ENCODE measurements at regions not wholly inside any gene's neighbourhood (a gene's known extent, or its start where the extent isn't known, plus 50 kb on each side); places are given as distances from the start of the nearest gene placed in this dataset.

DNA sequence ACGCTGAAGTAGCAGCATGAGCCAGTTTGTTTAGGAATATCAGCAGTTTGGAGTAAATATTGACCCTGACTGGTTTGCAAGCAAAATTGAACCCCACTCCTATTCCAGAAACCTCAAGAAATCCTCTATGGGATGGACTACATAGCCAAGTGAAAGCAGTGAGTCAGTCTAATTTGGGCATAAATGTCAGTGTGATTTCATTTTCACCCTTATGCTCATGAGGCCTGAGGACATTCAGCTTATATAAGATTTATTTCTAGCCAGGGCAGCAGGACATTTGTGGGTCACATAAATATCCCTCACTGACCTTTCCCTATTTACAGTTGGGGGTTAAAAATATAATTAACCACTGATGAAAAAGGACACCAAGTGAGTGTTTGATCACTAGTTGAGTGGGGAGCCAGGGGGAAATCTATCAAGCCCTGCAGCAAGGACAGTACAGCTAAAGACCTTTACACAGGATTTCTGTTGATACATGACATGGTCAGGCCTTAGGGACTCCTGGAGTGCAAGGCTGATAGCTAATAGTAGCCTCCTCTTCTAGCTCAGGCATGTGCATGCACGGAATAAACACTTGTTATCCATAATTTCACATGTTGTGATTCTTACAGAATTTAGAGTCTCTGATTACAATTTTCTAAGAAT is 996.9 kb upstream of the GRIA3 start:
- no peak for DNase-seq (ENCODE audit: low read depth)
- H3K4me3 ChIP-seq (ENCODE audit: low read length) = no peak overlapping the region
- TF ChIP-seq, protein P1, sequence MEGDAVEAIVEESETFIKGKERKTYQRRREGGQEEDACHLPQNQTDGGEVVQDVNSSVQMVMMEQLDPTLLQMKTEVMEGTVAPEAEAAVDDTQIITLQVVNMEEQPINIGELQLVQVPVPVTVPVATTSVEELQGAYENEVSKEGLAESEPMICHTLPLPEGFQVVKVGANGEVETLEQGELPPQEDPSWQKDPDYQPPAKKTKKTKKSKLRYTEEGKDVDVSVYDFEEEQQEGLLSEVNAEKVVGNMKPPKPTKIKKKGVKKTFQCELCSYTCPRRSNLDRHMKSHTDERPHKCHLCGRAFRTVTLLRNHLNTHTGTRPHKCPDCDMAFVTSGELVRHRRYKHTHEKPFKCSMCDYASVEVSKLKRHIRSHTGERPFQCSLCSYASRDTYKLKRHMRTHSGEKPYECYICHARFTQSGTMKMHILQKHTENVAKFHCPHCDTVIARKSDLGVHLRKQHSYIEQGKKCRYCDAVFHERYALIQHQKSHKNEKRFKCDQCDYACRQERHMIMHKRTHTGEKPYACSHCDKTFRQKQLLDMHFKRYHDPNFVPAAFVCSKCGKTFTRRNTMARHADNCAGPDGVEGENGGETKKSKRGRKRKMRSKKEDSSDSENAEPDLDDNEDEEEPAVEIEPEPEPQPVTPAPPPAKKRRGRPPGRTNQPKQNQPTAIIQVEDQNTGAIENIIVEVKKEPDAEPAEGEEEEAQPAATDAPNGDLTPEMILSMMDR (conservative IDR thresholded peaks at IDR 0.05; ENCODE audit: low read length) = no peak

DNA sequence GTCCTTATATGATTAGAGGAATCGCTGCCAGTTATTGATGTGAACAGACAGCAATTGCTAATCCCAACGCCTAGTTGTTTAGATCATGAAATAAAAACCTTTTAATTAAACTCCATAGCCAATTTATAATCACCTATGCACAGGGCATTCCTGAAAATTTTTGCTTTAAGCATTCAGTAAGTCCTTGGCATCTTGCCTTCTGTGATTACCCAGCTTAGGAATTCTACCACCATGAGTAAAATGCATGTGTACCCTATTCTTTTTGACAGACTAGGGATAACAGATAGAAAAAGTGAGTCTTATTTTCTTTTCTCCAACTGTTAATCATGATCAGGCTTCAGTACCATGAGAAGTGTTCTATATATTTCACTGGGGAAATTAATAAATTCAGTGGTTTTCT is 995.3 kb upstream of the GRIA3 start:
- H3K4me3 ChIP-seq (ENCODE audit: low read length) = no peak overlapping the region
- peak; percentile 5 for DNase-seq (ENCODE audit: low read depth)
- TF ChIP-seq, protein P1 (conservative IDR thresholded peaks at IDR 0.05; ENCODE audit: low read length) = no peak

DNA sequence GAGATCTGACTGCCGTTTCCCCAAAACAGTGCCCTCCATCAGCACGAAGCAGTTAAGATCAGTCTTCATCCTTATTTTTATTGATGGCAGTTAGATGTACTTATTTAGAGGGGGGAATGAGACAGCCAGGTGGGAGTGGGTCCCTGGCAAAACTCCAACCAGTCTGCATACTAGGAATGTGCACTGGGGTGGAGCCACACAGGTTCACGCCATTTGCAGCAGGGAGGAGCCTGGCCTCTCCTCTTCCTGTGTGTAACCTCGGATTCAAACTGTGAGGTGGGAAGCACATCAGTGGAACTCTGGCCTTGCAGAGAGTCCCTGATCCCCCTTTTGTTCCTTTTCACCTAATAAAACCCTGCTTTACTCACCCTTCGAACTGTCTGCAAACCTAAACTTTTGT is 987.7 kb upstream of the GRIA3 start:
- DNase-seq (ENCODE audit: low read depth) = no peak
- no peak overlapping the region for H3K4me3 ChIP-seq (ENCODE audit: low read length)
- TF ChIP-seq, protein P1 (conservative IDR thresholded peaks at IDR 0.05; ENCODE audit: low read length) = no peak

DNA sequence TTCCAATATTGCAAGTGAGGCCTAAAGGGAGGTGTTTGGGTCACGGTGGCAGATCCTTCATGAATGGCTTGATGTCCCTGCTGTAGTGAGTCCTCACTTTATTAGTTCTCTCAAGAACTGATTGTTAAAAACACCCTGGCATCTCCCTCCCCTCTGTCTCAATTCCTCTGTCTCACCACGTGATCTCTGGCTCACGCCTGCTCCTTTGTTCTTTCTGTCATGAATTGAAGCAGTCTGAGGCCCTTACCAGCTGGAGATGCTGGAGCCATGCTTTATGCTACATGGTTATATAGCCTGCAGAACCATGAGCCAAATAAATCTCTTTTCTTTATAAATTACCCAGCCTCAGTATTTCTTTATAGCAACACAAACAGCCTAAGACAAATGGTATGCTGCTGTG is 980.7 kb upstream of the GRIA3 start:
- TF ChIP-seq, protein P1 (conservative IDR thresholded peaks at IDR 0.05; ENCODE audit: low read length) = no peak
- no peak overlapping the region for H3K4me3 ChIP-seq (ENCODE audit: low read length)
- DNase-seq (ENCODE audit: low read depth) = no peak

DNA sequence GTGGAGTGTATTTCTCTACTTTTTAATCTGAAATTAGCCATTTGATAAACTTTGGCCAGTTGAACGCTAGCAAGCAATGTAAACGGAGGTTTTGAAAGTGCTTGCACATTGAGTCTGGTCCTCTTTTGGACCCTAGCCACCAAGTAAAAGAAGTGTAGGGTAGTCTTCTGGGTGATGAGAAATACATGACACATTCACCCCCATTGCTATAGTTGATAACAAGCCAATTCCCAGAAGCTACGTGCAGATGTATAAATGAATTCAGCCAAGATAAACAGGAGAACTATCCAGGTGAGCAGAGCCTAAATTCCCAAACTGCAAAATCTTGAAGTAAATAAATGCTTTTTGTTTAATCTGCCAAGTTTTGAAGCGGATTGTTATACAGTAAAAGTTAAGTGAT is 965.4 kb upstream of the GRIA3 start:
- no peak overlapping the region for H3K4me3 ChIP-seq (ENCODE audit: low read length)
- TF ChIP-seq, protein P1 (conservative IDR thresholded peaks at IDR 0.05; ENCODE audit: low read length) = no peak
- no peak for DNase-seq (ENCODE audit: low read depth)

DNA sequence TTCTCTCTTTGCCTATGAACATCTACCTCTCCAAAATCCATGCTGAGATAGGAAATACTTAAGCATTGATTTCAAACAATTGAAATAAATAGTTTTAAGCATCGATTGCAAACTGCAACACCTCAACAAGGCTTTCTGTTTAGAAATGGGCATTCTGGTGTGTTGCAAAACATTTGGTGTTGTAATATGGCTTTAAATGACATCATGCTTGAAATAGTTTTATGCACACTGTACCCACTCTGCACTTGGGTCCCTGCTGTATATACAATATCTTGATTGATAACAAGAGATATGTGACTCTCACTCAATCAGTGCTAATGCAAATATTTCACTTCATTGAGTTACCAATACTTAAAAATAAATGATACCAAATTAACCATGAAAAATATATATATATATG is 964.9 kb upstream of the GRIA3 start:
- TF ChIP-seq, protein P1 (conservative IDR thresholded peaks at IDR 0.05; ENCODE audit: low read length) = no peak
- peak; percentile 3 for DNase-seq (ENCODE audit: low read depth)
- no peak overlapping the region for H3K4me3 ChIP-seq (ENCODE audit: low read length)

DNA sequence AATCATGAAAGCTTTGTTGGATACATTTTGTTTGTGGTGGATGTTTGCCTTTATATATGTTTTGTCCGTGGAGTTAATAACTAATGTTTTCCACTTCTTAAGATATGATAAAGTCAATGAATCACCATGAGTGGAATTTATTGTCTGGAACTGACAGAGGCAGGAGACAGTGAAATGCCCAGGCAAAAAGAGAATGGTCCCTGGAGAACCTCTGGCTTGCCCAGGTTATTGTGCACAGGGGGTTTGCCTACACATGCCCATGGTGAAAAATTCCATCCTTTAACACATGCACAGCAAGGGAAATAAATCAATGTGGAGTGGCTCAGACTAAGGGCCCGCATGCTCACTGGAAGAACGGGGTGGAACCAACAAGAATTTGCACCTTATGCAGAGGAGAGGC is 964.3 kb upstream of the GRIA3 start:
- no peak for DNase-seq (ENCODE audit: low read depth)
- H3K4me3 ChIP-seq (ENCODE audit: low read length) = no peak overlapping the region

More for the DNA sequence above, 964.3 kb upstream of the GRIA3 start:
- TF ChIP-seq, protein P1 (conservative IDR thresholded peaks at IDR 0.05; ENCODE audit: low read length) = no peak

All from AG10803 (cell line).